K562 (cell line): ENCODE measurements at regions not wholly inside any gene's neighbourhood (a gene's known extent, or its start where the extent isn't known, plus 50 kb on each side); places are given as distances from the start of the nearest gene placed in this dataset.

Source experiments
- ATAC-seq: fragments of 200-7000 bp; cut with Tn5 transposase; 3 replicates; pipeline ENCODE4 v1.9.1; 2020; ENCODE audit warnings: moderate library complexity
- BruUV-seq: library from RNA; stranded (reverse); fragments of 400-500 nt; replicated peaks from 2 replicates; lab custom pipeline; 2021; lab: Mats Ljungman, UMichigan
- CTCF ChIA-PET: fragments of 300-600 bp; formaldehyde crosslinking; extraction: SDS; loops from one replicate; lab custom pipeline; 2021; ENCODE audit warnings: low intra/inter-chr PET ratio; lab: Yijun Ruan, JAX
- POLR2A ChIA-PET: fragments of 300-600, 350-650 bp; sonication (Branson Sonifier 250); formaldehyde crosslinking; extraction: SDS; loops from one replicate; lab custom pipeline; 2021; ENCODE audit warnings: antibody characterized with exemption, inconsistent platforms; lab: Yijun Ruan, JAX
- DNase-seq, 4 experiments: peaks; one replicate each; pipeline versions ENCODE4 v3.0.0 to v3.0.0-alpha.2; 2011 to 2018; ENCODE audit warnings: low spot score in 3 of 4, mixed read lengths in 3 of 4; ENCODE audit errors: extremely low read depth in 1 of 4
- FAIRE-seq: peaks from 2 replicates; lab custom pipeline; 2011; peaks lifted over from hg19 to GRCh38; lab: Jason Lieb, UNC
- H2AFZ ChIP-seq: 2 replicates; pipeline ENCODE4 v1.6.0; 2011; ENCODE audit warnings: low read depth, low read length, control low read depth, inconsistent platforms
- H3K27ac ChIP-seq: fragments of 200-600 bp; 3 replicates; pipeline ENCODE4 v1.8.0; 2011; ENCODE audit warnings: low read depth, mild to moderate bottlenecking, control low read depth, inconsistent platforms, low read length, moderate library complexity, mixed read lengths; ENCODE audit errors: extremely low read depth
- H3K27me3 ChIP-seq, 2 experiments: fragments of 300-600 bp in 1 of 2; 2 replicates in 1 of 2; 3 replicates in 1 of 2; pipeline versions ENCODE4 v1.6.0 to v1.8.0; 2011; ENCODE audit warnings: inconsistent platforms in 2 of 2, low read length in 2 of 2, mild to moderate bottlenecking in 1 of 2, mixed read lengths in 1 of 2, moderate library complexity in 1 of 2; ENCODE audit not compliant: control insufficient read depth in 2 of 2, insufficient read depth in 2 of 2
- H3K36me3 ChIP-seq: fragments of 300-600 bp; 3 replicates; pipeline ENCODE4 v1.8.0; 2011; ENCODE audit warnings: mild to moderate bottlenecking, low read length, inconsistent platforms; ENCODE audit not compliant: control insufficient read depth, insufficient read depth
- H3K4me1 ChIP-seq, 2 experiments: fragments of 200-600 bp in 1 of 2; replicated peaks in 1 of 2; 2 replicates in 1 of 2; 3 replicates in 1 of 2; pipeline versions ENCODE4 v1.5.1 to v1.8.0; 2011; ENCODE audit warnings: inconsistent platforms in 2 of 2, low read length in 2 of 2, mild to moderate bottlenecking in 1 of 2, mixed read lengths in 1 of 2, moderate library complexity in 1 of 2; ENCODE audit not compliant: control insufficient read depth in 2 of 2, insufficient read depth in 2 of 2
- H3K4me2 ChIP-seq: 2 replicates; pipeline ENCODE4 v1.6.1; 2011; ENCODE audit warnings: low read length, control low read depth, inconsistent platforms, mixed read lengths; ENCODE audit not compliant: insufficient read depth
- H3K4me3 ChIP-seq: fragments of 200-600 bp; sonication (generic), shearing (Covaris generic); 2 replicates; pipeline ENCODE4 v1.5.1; 2016; ENCODE audit warnings: control low read depth, inconsistent platforms
- H3K79me2 ChIP-seq: fragments of 200-600 bp; 3 replicates; pipeline ENCODE4 v1.8.0; 2011; ENCODE audit warnings: low read length, inconsistent platforms; ENCODE audit not compliant: control insufficient read depth, insufficient read depth
- H3K9ac ChIP-seq, 2 experiments: 2 replicates each; pipeline versions ENCODE4 v1.6.0 to v1.6.1; 2011; ENCODE audit warnings: low read depth in 2 of 2, low read length in 2 of 2, control low read depth in 1 of 2, inconsistent platforms in 1 of 2, mild to moderate bottlenecking in 1 of 2, mixed read lengths in 1 of 2; ENCODE audit not compliant: insufficient read depth in 1 of 2
- H3K9me1 ChIP-seq: one replicate; pipeline ENCODE4 v1.6.0; 2011; ENCODE audit warnings: inconsistent platforms, mild to moderate bottlenecking, low read length, moderate library complexity; ENCODE audit not compliant: control insufficient read depth, insufficient read depth
- H3K9me3 ChIP-seq: replicated peaks from 2 replicates; pipeline ENCODE4 v1.5.1; 2011; ENCODE audit warnings: low read depth, low read length, inconsistent platforms; ENCODE audit not compliant: control insufficient read depth, insufficient read depth
- H4K20me1 ChIP-seq: replicated peaks from 2 replicates; pipeline ENCODE4 v1.6.1; 2011; ENCODE audit warnings: low read length, inconsistent platforms, mixed read lengths; ENCODE audit not compliant: control insufficient read depth, insufficient read depth
- CBX1 ChIP-seq: sonication (generic); IDR thresholded peaks from 2 replicates; pipeline ENCODE4 v1.6.1; 2016; ENCODE audit warnings: antibody characterized with exemption, low read depth, mild to moderate bottlenecking
- CEBPG ChIP-seq, 3 experiments: fragments of 200-800 bp in 1 of 3; sonication (Bioruptor generic) in 1 of 3; sonication (generic) in 1 of 3; formaldehyde crosslinking in 1 of 3; IDR thresholded peaks in 2 of 3; conservative IDR thresholded peaks in 1 of 3; 2 replicates each; pipeline versions ENCODE4 v1.6.1 to v1.8.0; 2016 to 2022; ENCODE audit warnings: missing compliant biosample characterization in 2 of 3, missing genetic modification characterization in 2 of 3, mild to moderate bottlenecking in 1 of 3, missing genetic modification reagents in 1 of 3
- CHD1 ChIP-seq: fragments of 200-600 bp; sonication (generic); IDR thresholded peaks from one replicate; pipeline ENCODE4 v1.6.1; 2012; ENCODE audit warnings: mild to moderate bottlenecking, moderate library complexity, low read length, inconsistent platforms
- ELK3 ChIP-seq: fragments of 450-650 bp; formaldehyde crosslinking; IDR thresholded peaks from 2 replicates; pipeline ENCODE4 v1.4.0; 2020; ENCODE audit warnings: mild to moderate bottlenecking
- HDAC3 ChIP-seq: fragments of 450-650 bp; IDR thresholded peaks from 2 replicates; pipeline ENCODE4 v1.6.1; 2018; ENCODE audit warnings: borderline replicate concordance, mild to moderate bottlenecking, moderate library complexity; ENCODE audit not compliant: partially characterized antibody
- ILF3 ChIP-seq: fragments of 450-650 bp; IDR thresholded peaks from 2 replicates; pipeline ENCODE4 v1.6.1; 2018; ENCODE audit warnings: antibody characterized with exemption, mild to moderate bottlenecking, moderate library complexity, borderline replicate concordance
- IRF2 ChIP-seq: sonication (generic); formaldehyde crosslinking; IDR thresholded peaks from 2 replicates; pipeline ENCODE4 v1.8.1; 2022; ENCODE audit warnings: mild to moderate bottlenecking, missing genetic modification reagents
- MYC ChIP-seq, 2 experiments: fragments of 250-450 bp in 1 of 2; sonication (Bioruptor Pico) in 1 of 2; IDR thresholded peaks; 2 replicates each; pipeline versions ENCODE4 v1.5.1 to v1.6.1; 2012 to 2021; ENCODE audit warnings: low read depth in 2 of 2, borderline replicate concordance in 1 of 2, improper control_type of control experiment in 1 of 2, low read length in 1 of 2, mild to moderate bottlenecking in 1 of 2, moderate library complexity in 1 of 2
- PBX2 ChIP-seq, 2 experiments: IDR thresholded peaks in 1 of 2; conservative IDR thresholded peaks in 1 of 2; 2 replicates each; pipeline ENCODE4 v1.6.1; 2016; ENCODE audit warnings: low read depth in 2 of 2, mild to moderate bottlenecking in 1 of 2, missing compliant biosample characterization in 1 of 2, missing genetic modification characterization in 1 of 2, moderate library complexity in 1 of 2
- PTBP1 ChIP-seq: fragments of 200-400 bp; formaldehyde crosslinking; IDR thresholded peaks from 2 replicates; pipeline ENCODE4 v1.6.1; 2017; ENCODE audit warnings: low read depth, low read length
- TCF3 ChIP-seq: sonication (generic); formaldehyde crosslinking; IDR thresholded peaks from 2 replicates; pipeline ENCODE4 v1.4.0; 2020; ENCODE audit warnings: mild to moderate bottlenecking, missing genetic modification reagents
- TEAD4 ChIP-seq, 2 experiments: sonication (generic) in 1 of 2; formaldehyde crosslinking in 1 of 2; IDR thresholded peaks; 2 replicates each; pipeline versions ENCODE4 v1.6.1 to v1.8.0; 2012 to 2022; ENCODE audit warnings: borderline replicate concordance in 1 of 2, inconsistent platforms in 1 of 2, low read length in 1 of 2, mild to moderate bottlenecking in 1 of 2, missing genetic modification reagents in 1 of 2
- XRCC5 ChIP-seq: fragments of 200-400 bp; formaldehyde crosslinking; IDR thresholded peaks from 2 replicates; pipeline ENCODE4 v1.6.1; 2017; ENCODE audit warnings: low read depth, mild to moderate bottlenecking, low read length
- ZBTB2 ChIP-seq: fragments of 450-650 bp; IDR thresholded peaks from 2 replicates; pipeline ENCODE4 v1.6.1; 2016; ENCODE audit warnings: antibody characterized with exemption
- ZSCAN29 ChIP-seq: fragments of 450-650 bp; IDR thresholded peaks from 2 replicates; pipeline ENCODE4 v1.6.1; 2017
- WGBS: fragments of 100-300 bp; shearing (Covaris generic); methylation state at CpG from one replicate; pipeline ENCODE4 v1.1.6; 2016; ENCODE audit warnings: low coverage, mixed read lengths; ENCODE audit not compliant: insufficient coverage; ENCODE audit errors: missing lambda C conversion rate; 5-methylcytosine and 5-hydroxymethylcytosine counted together
- in situ Hi-C: fragments of 300-500 bp; cut with MboI; formaldehyde crosslinking; loops from 4 replicates; pipeline ENCODE4 v1.15.0; 2018; ENCODE audit warnings: inconsistent platforms, mixed read lengths
- intact Hi-C: fragments of 100-400 bp; cut with micrococcal nuclease; formaldehyde crosslinking; loops from 2 replicates; pipeline ENCODE4 v1.14.2; 2022

- Histone ChIP-seq H3K36me3 (no peaks in the 10 kb centered on the region), H3K4me2 (no peak overlapping the region), H3K9ac (no peak overlapping the region), H3K9me1 (no peaks in the 10 kb centered on the region), H3K4me3 (no peak overlapping the region), H3K9me3 (no peaks in the 10 kb centered on the region), H3K4me1 (no peaks in the 10 kb centered on the region), H3K27me3 (peaks cover 3 to 30% of the 10 kb centered on the region in 2 experiments; a peak in 3 of 5 replicates), H2AFZ (no peak overlapping the region), H3K79me2 (no peaks in the 10 kb centered on the region), H3K27ac (no peak overlapping the region), H4K20me1 (0 out of 2 replicates have a peak, but pooled peaks cover 3% of the 10 kb centered on the region)
- ChIA-PET POLR2A (no interaction called here), CTCF (no interaction called here)
- FAIRE-seq (no peak), ATAC-seq (no peak), DNase-seq (no peak)
- no TSS peak for BruUV-seq
- WGBS: 1% methylated on average over 9 of the region's 9 CpGs
- in situ Hi-C loops: no loop called here
- intact Hi-C loops: no loop called here
- no peak for TF ChIP-seq PTBP1
- TF ChIP-seq ELK3 (CRISPR knock-in tag): no peak
- TF ChIP-seq ZSCAN29: no peak
- no peak for TF ChIP-seq PBX2 (CRISPR knock-in tag; IDR thresholded peaks at IDR 0.05; ENCODE audit: low read depth)
- no peak for TF ChIP-seq PBX2 (tag; conservative IDR thresholded peaks at IDR 0.05; ENCODE audit: low read depth)
- TF ChIP-seq TCF3 (CRISPR knock-in tag): no peak
- TF ChIP-seq CEBPG (CRISPR knock-in tag; IDR thresholded peaks at IDR 0.05): no peak
- TF ChIP-seq CEBPG (tag; conservative IDR thresholded peaks at IDR 0.05 in 1 of 2, IDR thresholded peaks at IDR 0.05 in 1 of 2): no peak
- no peak for TF ChIP-seq IRF2 (CRISPR knock-in tag)
- TF ChIP-seq MYC (IDR thresholded peaks at IDR 0.05; ENCODE audit: low read depth, low read length): no peak
- TF ChIP-seq MYC (CRISPR knock-in tag; IDR thresholded peaks at IDR 0.05; ENCODE audit: borderline replicate concordance, low read depth): no peak
- TF ChIP-seq ILF3: no peak
- no peak for TF ChIP-seq CBX1
- no peak for TF ChIP-seq ZBTB2
- TF ChIP-seq CHD1: no peak
- no peak for TF ChIP-seq TEAD4 (IDR thresholded peaks at IDR 0.05; ENCODE audit: low read length)
- TF ChIP-seq TEAD4 (CRISPR knock-in tag; IDR thresholded peaks at IDR 0.05; ENCODE audit: borderline replicate concordance): no peak
- TF ChIP-seq XRCC5: no peak
- TF ChIP-seq HDAC3: no peak
Observed at GRCh38 chr1:29852248-29852647, 615.9 kb downstream of the PTPRU start.
